Endothelial cell of umbilical vein (primary cell): ENCODE measurements at regions not wholly inside any gene's neighbourhood (a gene's known extent, or its start where the extent isn't known, plus 50 kb on each side); places are given as distances from the start of the nearest gene placed in this dataset.

Experiments used
- EZH2 ChIP-seq: IDR thresholded peaks from 2 replicates; pipeline ENCODE4 v1.6.1; 2012; ENCODE audit warnings: borderline replicate concordance, low read depth, mild to moderate bottlenecking, moderate library complexity, low read length, inconsistent platforms; ENCODE audit not compliant: severe bottlenecking
- FOS ChIP-seq: IDR thresholded peaks from 2 replicates; pipeline ENCODE4 v1.6.1; 2011; ENCODE audit warnings: mild to moderate bottlenecking, low read length, moderate library complexity, borderline replicate concordance; ENCODE audit not compliant: insufficient read depth
- MYC ChIP-seq: IDR thresholded peaks from one replicate; pipeline ENCODE4 v1.6.1; 2011; ENCODE audit warnings: mild to moderate bottlenecking, low read depth, low read length
- POLR2A ChIP-seq: IDR thresholded peaks from 2 replicates; pipeline ENCODE4 v1.6.1; 2012; ENCODE audit warnings: low read depth, mild to moderate bottlenecking, control low read depth, low read length
- TF ChIP-seq, protein P1 (sequence below), 2 donors: IDR thresholded peaks; 1 replicate in 1 of 2; 2 replicates in 1 of 2; pipeline ENCODE4 v1.5.1; 2011; ENCODE audit warnings: low read length in 2 of 2, mild to moderate bottlenecking in 2 of 2, moderate library complexity in 2 of 2, control low read depth in 1 of 2, inconsistent platforms in 1 of 2, low read depth in 1 of 2; ENCODE audit not compliant: insufficient read depth in 1 of 2; ENCODE audit errors: extremely low read depth in 1 of 2

GRCh38 chr17:62888148-62888547, 77.9 kb upstream of the TANC2 start:
- TF ChIP-seq POLR2A (no peak), FOS (peak; percentile 67), EZH2 (no peak), MYC (no peak)
- TF ChIP-seq, protein P1, sequence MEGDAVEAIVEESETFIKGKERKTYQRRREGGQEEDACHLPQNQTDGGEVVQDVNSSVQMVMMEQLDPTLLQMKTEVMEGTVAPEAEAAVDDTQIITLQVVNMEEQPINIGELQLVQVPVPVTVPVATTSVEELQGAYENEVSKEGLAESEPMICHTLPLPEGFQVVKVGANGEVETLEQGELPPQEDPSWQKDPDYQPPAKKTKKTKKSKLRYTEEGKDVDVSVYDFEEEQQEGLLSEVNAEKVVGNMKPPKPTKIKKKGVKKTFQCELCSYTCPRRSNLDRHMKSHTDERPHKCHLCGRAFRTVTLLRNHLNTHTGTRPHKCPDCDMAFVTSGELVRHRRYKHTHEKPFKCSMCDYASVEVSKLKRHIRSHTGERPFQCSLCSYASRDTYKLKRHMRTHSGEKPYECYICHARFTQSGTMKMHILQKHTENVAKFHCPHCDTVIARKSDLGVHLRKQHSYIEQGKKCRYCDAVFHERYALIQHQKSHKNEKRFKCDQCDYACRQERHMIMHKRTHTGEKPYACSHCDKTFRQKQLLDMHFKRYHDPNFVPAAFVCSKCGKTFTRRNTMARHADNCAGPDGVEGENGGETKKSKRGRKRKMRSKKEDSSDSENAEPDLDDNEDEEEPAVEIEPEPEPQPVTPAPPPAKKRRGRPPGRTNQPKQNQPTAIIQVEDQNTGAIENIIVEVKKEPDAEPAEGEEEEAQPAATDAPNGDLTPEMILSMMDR (IDR thresholded peaks at IDR 0.05; ENCODE audit: extremely low read depth in 1 of 2, insufficient read depth in 1 of 2, low read depth in 1 of 2, low read length in 2 of 2) = no peak
